Fibroblast of villous mesenchyme (primary cell): ENCODE measurements at regions not wholly inside any gene's neighbourhood (a gene's known extent, or its start where the extent isn't known, plus 50 kb on each side); places are given as distances from the start of the nearest gene placed in this dataset.

Source experiments
- DNase-seq: peaks from one replicate; pipeline ENCODE4 v3.0.0-alpha.2; 2010; ENCODE audit warnings: low read depth
- H3K4me3 ChIP-seq: 2 replicates; pipeline ENCODE4 v1.5.1; 2011; ENCODE audit warnings: low read depth, mild to moderate bottlenecking, low read length
- TF ChIP-seq, protein P1 (sequence below): IDR thresholded peaks from 2 replicates; pipeline ENCODE4 v1.5.1; 2012; ENCODE audit warnings: low read depth, mild to moderate bottlenecking, low read length; ENCODE audit not compliant: insufficient read depth

DNA sequence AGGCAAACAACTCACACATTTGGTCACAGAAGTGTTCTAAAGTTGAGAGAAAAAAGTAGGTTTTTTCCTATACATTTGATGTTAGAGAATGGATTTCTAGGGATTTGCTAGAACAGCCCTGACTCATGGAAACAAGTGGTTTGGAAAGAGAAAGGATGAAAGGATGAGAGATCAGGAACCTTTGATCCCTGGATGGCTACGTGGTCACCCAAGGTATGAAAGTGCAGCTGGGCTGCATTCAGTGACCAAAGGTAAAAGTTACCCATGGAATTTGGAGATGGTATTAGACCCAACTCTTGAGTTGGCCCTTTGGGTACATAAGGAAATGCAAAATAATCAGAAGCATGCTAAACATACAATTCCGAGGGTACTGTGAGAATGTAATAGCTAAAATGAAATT is 61.3 kb upstream of the SPIN1 start:
- TF ChIP-seq, protein P1, sequence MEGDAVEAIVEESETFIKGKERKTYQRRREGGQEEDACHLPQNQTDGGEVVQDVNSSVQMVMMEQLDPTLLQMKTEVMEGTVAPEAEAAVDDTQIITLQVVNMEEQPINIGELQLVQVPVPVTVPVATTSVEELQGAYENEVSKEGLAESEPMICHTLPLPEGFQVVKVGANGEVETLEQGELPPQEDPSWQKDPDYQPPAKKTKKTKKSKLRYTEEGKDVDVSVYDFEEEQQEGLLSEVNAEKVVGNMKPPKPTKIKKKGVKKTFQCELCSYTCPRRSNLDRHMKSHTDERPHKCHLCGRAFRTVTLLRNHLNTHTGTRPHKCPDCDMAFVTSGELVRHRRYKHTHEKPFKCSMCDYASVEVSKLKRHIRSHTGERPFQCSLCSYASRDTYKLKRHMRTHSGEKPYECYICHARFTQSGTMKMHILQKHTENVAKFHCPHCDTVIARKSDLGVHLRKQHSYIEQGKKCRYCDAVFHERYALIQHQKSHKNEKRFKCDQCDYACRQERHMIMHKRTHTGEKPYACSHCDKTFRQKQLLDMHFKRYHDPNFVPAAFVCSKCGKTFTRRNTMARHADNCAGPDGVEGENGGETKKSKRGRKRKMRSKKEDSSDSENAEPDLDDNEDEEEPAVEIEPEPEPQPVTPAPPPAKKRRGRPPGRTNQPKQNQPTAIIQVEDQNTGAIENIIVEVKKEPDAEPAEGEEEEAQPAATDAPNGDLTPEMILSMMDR = no peak
- no peak for DNase-seq
- H3K4me3 ChIP-seq = no peak overlapping the region

- DNase-seq = no peak
- no peak overlapping the region for H3K4me3 ChIP-seq
- TF ChIP-seq, protein P1 = no peak
Measured at GRCh38 chr9:88326015-88326414, 62.2 kb upstream of the SPIN1 start.

DNA sequence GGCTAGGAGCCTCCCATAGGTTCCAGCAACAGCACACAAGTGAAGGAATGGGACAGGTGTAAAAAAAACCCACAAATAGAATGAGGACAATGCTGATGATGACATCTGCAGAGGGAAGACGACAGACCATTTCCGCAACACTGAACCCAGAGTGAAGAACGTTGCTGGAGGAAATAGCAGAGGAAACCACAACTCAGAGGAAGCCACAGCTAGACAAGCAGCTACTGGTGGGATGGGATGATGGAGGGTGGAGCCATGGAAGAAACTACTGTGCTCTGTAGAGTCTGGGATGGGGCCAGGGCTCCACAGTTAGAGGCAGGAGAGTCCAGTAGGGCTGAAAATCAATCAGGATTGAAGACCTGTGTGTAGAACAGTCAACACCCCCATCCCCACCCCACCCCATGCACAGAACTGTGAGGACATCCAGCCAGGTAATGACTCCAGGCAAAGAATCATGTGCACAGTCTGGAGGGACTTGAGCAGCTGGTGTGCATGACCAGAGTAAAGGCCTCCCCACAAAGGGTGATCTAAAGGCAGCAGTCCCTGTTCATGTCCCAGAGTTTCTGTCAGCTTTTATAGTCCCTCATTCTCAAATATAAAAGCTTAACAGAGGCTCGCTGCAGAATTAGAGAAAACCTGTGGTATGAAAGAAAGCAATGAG is 65.2 kb upstream of the SPIN1 start:
- H3K4me3 ChIP-seq = no peak overlapping the region
- TF ChIP-seq, protein P1 = no peak
- peak; percentile 28 for DNase-seq

DNA sequence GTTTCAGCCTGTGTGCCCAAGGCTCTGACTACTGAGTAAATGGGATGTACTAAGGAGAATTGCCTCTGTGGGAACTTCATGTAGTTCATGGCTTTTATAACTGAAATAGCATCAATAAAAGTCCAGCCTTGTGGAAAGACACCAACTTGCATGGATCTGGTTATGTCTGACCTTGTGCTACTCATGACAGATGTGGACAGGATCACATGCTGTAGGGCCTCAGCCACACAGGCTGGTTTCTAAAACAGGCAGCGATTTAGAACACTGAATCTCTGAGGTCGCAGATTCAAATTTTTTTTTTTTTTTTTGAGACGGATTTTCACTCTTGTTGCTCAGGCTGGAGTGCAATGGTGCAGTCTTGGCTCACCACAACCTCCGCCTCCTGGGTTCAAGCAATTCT is 66.5 kb upstream of the SPIN1 start:
- H3K4me3 ChIP-seq = no peak overlapping the region
- TF ChIP-seq, protein P1 = no peak
- DNase-seq = no peak

DNA sequence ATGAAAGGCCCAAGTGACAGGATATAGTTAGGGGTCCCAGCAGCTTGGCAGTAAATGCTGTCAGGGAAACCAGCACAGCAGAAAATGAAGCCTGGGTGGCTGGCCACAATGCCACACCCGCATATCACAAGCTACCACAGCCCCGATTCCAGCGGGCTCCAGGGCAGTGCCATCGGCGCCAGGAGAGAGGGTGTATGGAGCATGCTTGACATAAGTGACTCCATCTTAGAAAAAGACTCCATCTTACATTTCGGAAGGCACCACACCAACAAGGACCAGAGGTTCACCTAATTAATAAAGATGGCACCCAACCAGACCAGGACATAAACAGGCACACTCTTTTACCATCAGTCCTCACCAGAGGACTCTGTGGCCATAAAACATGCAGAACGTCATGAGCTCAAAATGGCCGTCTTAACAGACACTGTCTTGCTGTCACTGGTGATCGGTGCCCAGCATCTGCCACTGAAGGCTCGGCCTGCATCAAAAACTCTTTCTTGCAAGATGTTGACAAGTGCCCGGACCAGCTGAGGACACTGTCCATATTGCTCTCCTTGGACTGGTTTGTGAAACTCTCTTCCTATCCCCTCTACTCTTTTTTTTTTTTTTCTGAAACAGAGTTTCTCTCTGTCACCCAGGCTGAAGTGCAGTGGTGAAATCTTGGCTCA is 67.4 kb upstream of the SPIN1 start:
- no peak overlapping the region for H3K4me3 ChIP-seq
- TF ChIP-seq, protein P1 = no peak
- no peak for DNase-seq

- peak; percentile 28 for DNase-seq
- TF ChIP-seq, protein P1 = no peak
- H3K4me3 ChIP-seq = no peak overlapping the region
Measured at GRCh38 chr9:88319936-88320747, 68.1 kb upstream of the SPIN1 start.
